ENCODE measurements at regions not wholly inside any gene's neighbourhood (a gene's known extent, or its start where the extent isn't known, plus 50 kb on each side); places are given as distances from the start of the nearest gene placed in this dataset.

GRCh38 chr4:11328401-11328800 lies 100.3 kb downstream of the HS3ST1 start:
- no peak for TF ChIP-seq CTCF (IDR thresholded peaks at IDR 0.05; ENCODE audit: low read length)
- no peak for TF ChIP-seq EZH2 (IDR thresholded peaks at IDR 0.05; ENCODE audit: borderline replicate concordance, low read length)

All from OCI-LY1 (cell line).